GM12878 (cell line): ENCODE measurements at regions not wholly inside any gene's neighbourhood (a gene's known extent, or its start where the extent isn't known, plus 50 kb on each side); places are given as distances from the start of the nearest gene placed in this dataset.

ENCODE experiments used
- ATAC-seq: fragments of 200-7000 bp; cut with Tn5 transposase; 3 replicates; pipeline ENCODE4 v1.9.1; 2020; ENCODE audit warnings: mild to moderate bottlenecking, moderate library complexity
- BruUV-seq: library from RNA; stranded (reverse); fragments of 400-500 nt; replicated peaks from 2 replicates; lab custom pipeline; 2021; lab: Mats Ljungman, UMichigan
- CTCF ChIA-PET: fragments of 300-600 bp; sonication (Branson Sonifier 250); formaldehyde crosslinking; extraction: SDS; loops from one replicate; lab custom pipeline; 2021; ENCODE audit warnings: inconsistent platforms; lab: Yijun Ruan, JAX
- POLR2A ChIA-PET: fragments of 350-600 bp; formaldehyde crosslinking; extraction: SDS; loops from one replicate; lab custom pipeline; 2021; ENCODE audit warnings: inconsistent platforms; lab: Charles Lee
- RAD21 ChIA-PET: fragments of 300-600 bp; sonication (Branson Sonifier 250); formaldehyde crosslinking; loops from one replicate; lab custom pipeline; 2023; ENCODE audit warnings: antibody characterized with exemption; ENCODE audit not compliant: unreplicated experiment; lab: Charles Lee
- SMC1A ChIA-PET: fragments of 300-600 bp; sonication (Branson Sonifier 250); formaldehyde crosslinking; loops from one replicate; lab custom pipeline; 2023; ENCODE audit not compliant: unreplicated experiment, uncharacterized antibody; lab: Charles Lee
- DNase-seq: peaks from one replicate; pipeline ENCODE4 v3.0.0-alpha.2; 2011; ENCODE audit warnings: low read depth, low spot score
- FAIRE-seq: peaks from 3 replicates; lab custom pipeline; 2011; peaks lifted over from hg19 to GRCh38; lab: Jason Lieb, UNC
- H2AFZ ChIP-seq: 2 replicates; pipeline ENCODE4 v1.6.0; 2011; ENCODE audit warnings: low read depth, low read length, control low read depth; ENCODE audit not compliant: control insufficient read depth
- H3K27ac ChIP-seq: 2 replicates; pipeline ENCODE4 v1.5.1; 2011; ENCODE audit warnings: control low read depth; ENCODE audit not compliant: control insufficient read depth, insufficient read depth
- H3K27me3 ChIP-seq, 2 experiments: replicated peaks in 1 of 2; 2 replicates each; pipeline versions ENCODE4 v1.6.0 to v1.6.1; 2011; ENCODE audit warnings: low read length in 1 of 2; ENCODE audit not compliant: control insufficient read depth in 2 of 2, insufficient read depth in 2 of 2
- H3K36me3 ChIP-seq, 2 experiments: 2 replicates each; pipeline ENCODE4 v1.5.1; 2011; ENCODE audit warnings: low read length in 1 of 2; ENCODE audit not compliant: control insufficient read depth in 2 of 2, insufficient read depth in 2 of 2
- H3K4me1 ChIP-seq: 2 replicates; pipeline ENCODE4 v1.6.1; 2011; ENCODE audit warnings: mild to moderate bottlenecking, low read length, moderate library complexity, mixed read lengths; ENCODE audit not compliant: control insufficient read depth, insufficient read depth
- H3K4me2 ChIP-seq: 2 replicates; pipeline ENCODE4 v1.6.0; 2011; ENCODE audit warnings: control low read depth; ENCODE audit not compliant: control insufficient read depth, insufficient read depth
- H3K4me3 ChIP-seq: fragments of 200-600 bp; sonication (generic); 2 replicates; pipeline ENCODE4 v1.5.1; 2016
- H3K79me2 ChIP-seq: 2 replicates; pipeline ENCODE4 v1.6.0; 2011; ENCODE audit warnings: low read length; ENCODE audit not compliant: control insufficient read depth, insufficient read depth
- H3K9ac ChIP-seq: 2 replicates; pipeline ENCODE4 v1.8.0; 2011; ENCODE audit warnings: low read length, control low read depth, mixed read lengths; ENCODE audit not compliant: control insufficient read depth, insufficient read depth
- H3K9me3 ChIP-seq: replicated peaks from 3 replicates; pipeline ENCODE4 v1.5.1; 2011; ENCODE audit warnings: mild to moderate bottlenecking, low read length; ENCODE audit not compliant: control insufficient read depth, insufficient read depth
- H4K20me1 ChIP-seq: 2 replicates; pipeline ENCODE4 v1.6.0; 2011; ENCODE audit not compliant: control insufficient read depth, insufficient read depth
- BCLAF1 ChIP-seq: fragments of 450-650 bp; IDR thresholded peaks from 2 replicates; pipeline ENCODE4 v1.6.1; 2017; ENCODE audit warnings: antibody characterized with exemption, mild to moderate bottlenecking, moderate library complexity
- CHD2 ChIP-seq: IDR thresholded peaks from 2 replicates; pipeline ENCODE4 v1.6.1; 2011; ENCODE audit warnings: low read depth, low read length, improper control_type of control experiment, borderline replicate concordance
- EZH2 ChIP-seq: IDR thresholded peaks from 2 replicates; pipeline ENCODE4 v1.6.1; 2012; ENCODE audit warnings: low read depth, mild to moderate bottlenecking, control low read depth, inconsistent platforms, low read length, borderline replicate concordance; ENCODE audit not compliant: control insufficient read depth
- IRF4 ChIP-seq: IDR thresholded peaks from 2 replicates; pipeline ENCODE4 v1.6.1; 2011; ENCODE audit warnings: low read depth, low read length
- NFYA ChIP-seq: IDR thresholded peaks from 2 replicates; pipeline ENCODE4 v1.6.1; 2011; ENCODE audit warnings: low read depth, mild to moderate bottlenecking, low read length, improper control_type of control experiment, borderline replicate concordance
- PML ChIP-seq: IDR thresholded peaks from 2 replicates; pipeline ENCODE4 v1.6.1; 2012; ENCODE audit warnings: low read length, inconsistent platforms
- REST ChIP-seq: IDR thresholded peaks from 2 replicates; pipeline ENCODE4 v1.6.1; 2012; ENCODE audit warnings: mild to moderate bottlenecking, low read depth, low read length
- SPI1 ChIP-seq: IDR thresholded peaks from 2 replicates; pipeline ENCODE4 v1.6.1; 2011; ENCODE audit warnings: low read depth, mild to moderate bottlenecking, low read length, moderate library complexity, borderline replicate concordance; ENCODE audit not compliant: insufficient read depth
- USF2 ChIP-seq: IDR thresholded peaks from 2 replicates; pipeline ENCODE4 v1.6.1; 2011; ENCODE audit warnings: low read depth, low read length, improper control_type of control experiment, borderline replicate concordance
- WGBS: methylation state at CpG from one replicate; pipeline ENCODE4 v1.1.6; 2016; ENCODE audit warnings: low lambda C conversion rate; ENCODE audit not compliant: insufficient replicate concordance, insufficient coverage; ENCODE audit errors: missing lambda C conversion rate; 5-methylcytosine and 5-hydroxymethylcytosine counted together
- in situ Hi-C: fragments of 300-500 bp; cut with MboI; formaldehyde crosslinking; loops from 9 replicates; pipeline ENCODE4 v1.14.3; 2018; ENCODE audit warnings: mixed read lengths
- intact Hi-C: fragments of 100-400 bp; cut with micrococcal nuclease; formaldehyde crosslinking; loops from one replicate; pipeline ENCODE4 v1.14.2; 2022; ENCODE audit not compliant: unreplicated experiment

GRCh38 chr3:145780301-145780700, 380.7 kb downstream of the PLOD2 start:
- no peaks in the 10 kb centered on the region for H3K9me3 ChIP-seq
- no TSS peak for BruUV-seq
- no peak overlapping the region for H3K4me3 ChIP-seq
- POLR2A ChIA-PET: no interaction called here
- CTCF ChIA-PET: interaction anchor here (1.0 to 1.8 kb wide), 2 partner anchors 246 to 285 kb away, joined by 4 read pairs; no protein-coding TSS in a partner anchor
- SMC1A ChIA-PET: interaction anchor here (1.2 kb wide), 1 partner anchor 285 kb away, joined by 3 read pairs; no protein-coding TSS in a partner anchor
- no peak overlapping the region for H3K9ac ChIP-seq
- RAD21 ChIA-PET: no interaction called here
- H4K20me1 ChIP-seq: no peaks in the 10 kb centered on the region
- H3K79me2 ChIP-seq: no peaks in the 10 kb centered on the region
- no peak for ATAC-seq
- H3K27ac ChIP-seq: no peak overlapping the region
- no peak for TF ChIP-seq CHD2
- H2AFZ ChIP-seq: no peak overlapping the region
- H3K27me3 ChIP-seq: no peaks in the 10 kb centered on the region
- in situ Hi-C loops: loop anchor here (25.0 kb wide), 1 partner anchor 407 kb away; no protein-coding TSS in a partner anchor
- no peak for FAIRE-seq
- intact Hi-C loops: no loop called here
- H3K36me3 ChIP-seq: no peaks in the 10 kb centered on the region
- H3K4me1 ChIP-seq: no peaks in the 10 kb centered on the region
- DNase-seq: no peak
- no peak overlapping the region for H3K4me2 ChIP-seq
- 44% methylated on average over 4 of the region's 4 CpGs for WGBS

GRCh38 chr3:145785668-145786067, 375.3 kb downstream of the PLOD2 start:
- in situ Hi-C loops (loop anchor here (25.0 kb wide), 1 partner anchor 402 kb away; no protein-coding TSS in a partner anchor), intact Hi-C loops (no loop called here)
- no TSS peak for BruUV-seq
- ChIA-PET POLR2A (interaction anchor here (0.6 kb wide), 1 partner anchor 156 kb away, joined by 3 read pairs; no protein-coding TSS in a partner anchor), SMC1A (interaction anchor here (0.7 to 1.1 kb wide), 3 partner anchors 9 to 435 kb away, joined by 3 read pairs; no protein-coding TSS in a partner anchor), CTCF (interaction anchor here (1.5 to 1.9 kb wide), 2 partner anchors 8 to 403 kb away, joined by 3 to 10 read pairs; no protein-coding TSS in a partner anchor), RAD21 (no interaction called here)
- H3K4me1 ChIP-seq: no peaks in the 10 kb centered on the region
- H3K4me3 ChIP-seq: no peak overlapping the region
- H4K20me1 ChIP-seq: no peaks in the 10 kb centered on the region
- H3K36me3 ChIP-seq: no peaks in the 10 kb centered on the region
- no peaks in the 10 kb centered on the region for H3K9me3 ChIP-seq
- no peak overlapping the region for H2AFZ ChIP-seq
- no peak overlapping the region for H3K4me2 ChIP-seq
- no peak overlapping the region for H3K27ac ChIP-seq
- no peak overlapping the region for H3K9ac ChIP-seq
- H3K79me2 ChIP-seq: no peaks in the 10 kb centered on the region
- DNase-seq (no peak), FAIRE-seq (no peak), ATAC-seq (no peak)
- H3K27me3 ChIP-seq: no peaks in the 10 kb centered on the region
- TF ChIP-seq SPI1: no peak
- no peak for TF ChIP-seq REST
- no peak for TF ChIP-seq IRF4
- TF ChIP-seq EZH2: no peak
- TF ChIP-seq USF2: no peak
- no peak for TF ChIP-seq PML
- no peak for TF ChIP-seq BCLAF1
- no peak for TF ChIP-seq NFYA
